Putamen (tissue), 1 donor: ENCODE measurements at regions not wholly inside any gene's neighbourhood (a gene's known extent, or its start where the extent isn't known, plus 50 kb on each side); places are given as distances from the start of the nearest gene placed in this dataset.

Experiments used
- DNase-seq: peaks from one replicate; pipeline ENCODE4 v3.0.0-alpha.2; 2016; ENCODE audit warnings: low spot score

- no peak for DNase-seq
These were observed 128.3 kb downstream of the AACS start for GRCh38 chr12:125193376-125194152.

DNA sequence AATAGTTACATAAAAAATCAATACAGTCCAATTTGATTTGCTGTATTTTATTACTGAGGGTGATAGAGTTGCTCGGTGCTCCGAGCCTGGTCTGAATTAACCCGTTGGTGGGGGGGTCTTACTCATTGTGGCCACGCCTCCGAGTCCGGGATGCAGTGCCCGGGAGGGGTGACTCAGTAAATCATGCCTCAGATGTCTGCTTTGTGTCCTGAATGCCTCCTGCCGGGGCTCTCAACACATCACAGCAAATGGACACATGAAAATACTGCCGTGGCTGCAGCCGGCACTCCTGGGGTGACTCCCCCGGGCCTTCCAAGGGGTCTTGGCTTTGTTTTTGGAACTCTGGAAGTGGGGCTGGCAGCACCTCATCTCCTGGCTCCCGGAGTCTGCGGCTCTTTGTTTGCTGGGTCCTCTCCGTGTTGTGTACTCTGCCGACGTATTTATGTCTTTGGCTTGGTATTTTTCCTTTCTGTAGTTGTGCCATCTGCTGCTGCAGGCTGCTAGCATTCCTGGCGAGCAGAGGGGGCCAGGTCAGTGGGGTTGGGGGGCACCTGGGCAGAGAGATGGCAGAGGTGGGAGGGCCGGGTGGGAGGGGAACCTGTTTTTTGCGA, 129.0 kb downstream of the AACS start:
- no peak for DNase-seq

- no peak for DNase-seq
These were observed 129.8 kb downstream of the AACS start for GRCh38 chr12:125194987-125195386.

DNA sequence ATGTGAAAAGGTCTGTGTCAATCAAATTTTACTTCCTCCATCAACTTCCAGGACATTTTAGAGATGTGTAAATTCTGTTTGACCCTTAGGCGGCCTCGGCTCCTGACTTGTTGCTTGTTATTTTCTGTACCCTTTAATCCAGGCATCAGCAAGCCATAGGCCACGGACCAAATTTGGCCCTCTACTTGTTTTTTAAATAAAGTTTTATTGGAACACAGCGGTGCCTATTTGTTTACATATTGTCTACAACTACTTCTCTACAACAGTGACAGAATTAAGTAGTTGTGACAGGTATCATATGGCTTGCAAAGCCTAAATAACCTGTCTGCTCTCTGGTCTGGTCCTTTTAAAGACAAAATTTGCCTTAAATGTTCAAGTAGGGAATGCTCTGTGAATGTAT, 132.1 kb downstream of the AACS start:
- DNase-seq, result no peak

GRCh38 chr12:125198652-125199051, 133.4 kb downstream of the AACS start:
- DNase-seq, result no peak

GRCh38 chr12:125201090-125201489, 135.9 kb downstream of the AACS start:
- no peak for DNase-seq

- no peak for DNase-seq
These were observed 136.7 kb downstream of the AACS start for GRCh38 chr12:125201940-125202339.

- DNase-seq, result no peak
These were observed 137.2 kb downstream of the AACS start for GRCh38 chr12:125202421-125202820.

- DNase-seq, result no peak
These were observed 138.0 kb downstream of the AACS start for GRCh38 chr12:125203145-125203765.

DNA sequence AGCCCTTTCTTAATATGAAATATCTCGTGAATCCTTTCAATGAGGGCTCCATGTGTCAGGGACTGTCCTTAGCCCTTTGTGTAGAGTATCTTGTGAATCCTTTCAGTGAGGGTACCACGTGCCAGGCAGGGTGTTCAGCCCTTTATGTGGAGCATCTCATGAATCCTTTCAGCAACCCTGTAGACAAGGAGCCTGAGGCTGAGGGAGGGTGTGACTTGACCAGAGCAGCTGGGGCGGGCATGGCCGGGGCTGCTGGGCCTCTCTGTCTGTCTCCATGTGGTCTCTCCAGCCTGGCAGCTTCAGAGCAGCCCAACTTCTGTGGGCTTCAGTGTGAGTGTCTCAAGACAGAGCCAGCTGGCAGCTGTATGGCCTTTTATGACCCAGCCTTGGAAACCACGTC, 140.2 kb downstream of the AACS start:
- no peak for DNase-seq

- DNase-seq, result no peak
These were observed 141.5 kb downstream of the AACS start for GRCh38 chr12:125206711-125207110.

GRCh38 chr12:125208334-125208733, 143.1 kb downstream of the AACS start:
- DNase-seq, result no peak

GRCh38 chr12:125208942-125209341, 143.7 kb downstream of the AACS start:
- no peak for DNase-seq

DNA sequence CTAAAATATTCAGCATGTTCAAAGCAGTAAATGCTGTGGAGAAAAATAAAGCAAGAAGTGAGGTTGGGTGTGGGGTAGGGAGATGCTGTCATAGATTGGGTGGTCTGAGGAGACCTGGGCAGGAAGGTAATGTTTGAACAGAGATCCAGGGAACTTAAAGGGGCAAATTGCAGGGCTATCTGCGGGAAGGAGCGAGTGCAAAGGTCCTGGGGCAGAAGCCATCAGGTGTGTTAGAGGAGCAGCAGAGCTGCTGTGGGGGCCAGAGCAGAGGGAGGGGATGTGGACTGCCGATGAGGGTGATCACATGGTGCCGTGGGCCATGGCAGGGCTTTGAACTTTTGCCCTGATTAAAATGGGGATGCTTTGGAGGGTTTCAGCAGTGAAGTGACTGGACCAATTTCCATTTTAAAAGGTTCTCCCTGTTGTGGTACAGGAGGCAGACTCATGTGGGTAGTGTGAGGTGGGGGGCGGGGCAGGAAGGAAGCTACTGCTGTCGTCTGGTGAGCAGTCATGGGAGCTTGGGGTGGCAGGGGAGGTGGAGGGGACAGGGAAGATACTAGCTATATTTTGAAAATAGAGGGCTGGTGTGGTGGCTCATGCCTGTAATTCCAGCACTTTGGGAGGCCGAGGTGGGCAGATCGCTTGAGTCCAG, 145.0 kb downstream of the AACS start:
- DNase-seq, result no peak

DNA sequence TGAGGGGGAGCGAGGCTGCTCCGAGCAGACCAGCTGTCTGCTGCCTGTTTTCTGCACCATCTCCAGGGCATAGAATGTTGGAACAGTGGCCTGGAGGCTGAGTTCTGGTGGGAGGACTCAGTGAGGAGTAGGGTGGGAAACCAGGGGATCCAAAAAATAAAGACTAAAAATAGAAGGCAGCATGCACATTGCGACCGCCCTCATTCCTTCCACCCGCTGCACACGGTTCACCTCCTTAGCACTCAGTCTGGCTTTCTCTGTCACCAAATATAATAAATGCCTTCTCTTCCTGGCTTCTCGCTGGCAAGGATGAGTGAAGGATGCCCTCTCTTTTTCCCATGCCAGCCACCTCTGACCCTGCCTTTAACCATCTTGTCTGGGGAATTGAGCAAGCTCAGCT, 146.2 kb downstream of the AACS start:
- DNase-seq, result no peak

DNA sequence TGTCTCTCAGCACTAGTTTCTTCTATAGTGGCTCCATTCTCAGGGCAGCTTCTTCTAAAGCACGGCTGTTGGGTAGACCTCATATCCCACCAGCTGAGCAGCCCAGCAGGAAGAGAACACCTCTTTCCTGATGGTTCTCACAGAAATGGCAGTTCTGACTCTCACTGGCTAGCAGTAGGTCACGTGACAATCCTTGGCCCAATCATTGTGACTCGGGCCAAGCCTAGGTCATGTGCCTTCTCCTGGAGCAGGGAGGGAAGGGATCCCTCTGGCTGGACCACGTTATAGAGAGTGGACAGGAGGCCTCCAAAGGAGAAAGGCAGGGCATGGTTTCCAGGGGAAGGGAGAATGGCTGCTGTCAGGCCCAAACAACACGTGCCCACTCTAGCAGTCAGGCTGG, 149.1 kb downstream of the AACS start:
- DNase-seq, result no peak

- DNase-seq, result no peak
These were observed 151.5 kb downstream of the AACS start for GRCh38 chr12:125216756-125217155.

- DNase-seq, result no peak
These were observed 152.1 kb downstream of the AACS start for GRCh38 chr12:125217308-125217707.

- no peak for DNase-seq
These were observed 153.7 kb downstream of the AACS start for GRCh38 chr12:125218952-125219351.

- DNase-seq, result no peak
These were observed 155.4 kb downstream of the AACS start for GRCh38 chr12:125220404-125221273.

DNA sequence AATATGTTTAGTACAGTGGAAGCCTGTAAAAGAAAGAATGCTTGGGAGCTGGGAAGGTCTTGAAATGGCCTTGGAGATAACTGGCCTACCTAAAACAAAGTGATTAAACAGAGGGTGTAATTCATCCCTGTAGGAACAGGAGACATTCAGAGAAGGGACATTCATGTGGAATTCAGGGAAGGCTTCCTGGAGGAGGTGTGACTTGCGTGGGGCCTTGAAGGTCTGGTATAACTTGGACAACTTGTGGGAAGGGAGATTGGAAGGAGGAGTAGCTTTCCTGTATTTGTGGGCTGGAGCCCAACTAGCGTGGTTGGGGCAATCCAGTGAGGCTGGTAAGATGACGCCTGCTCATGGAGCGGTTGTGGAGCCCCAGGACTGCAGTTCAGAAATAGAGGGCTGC, 156.4 kb downstream of the AACS start:
- no peak for DNase-seq

GRCh38 chr12:125222876-125223275, 157.6 kb downstream of the AACS start:
- DNase-seq, result no peak
